Left cardiac atrium (tissue), 4 donors: ENCODE measurements at regions not wholly inside any gene's neighbourhood (a gene's known extent, or its start where the extent isn't known, plus 50 kb on each side); places are given as distances from the start of the nearest gene placed in this dataset.
"Not testable (repeated sequence)": the region's sequence is repeated elsewhere in the genome, so short reads cannot be mapped to it uniquely, and the experiment has no call there.

Experiments
- ATAC-seq, 2 donors: fragments of 200-7000 bp; cut with Tn5 transposase; one replicate each; pipeline ENCODE4 v1.9.1; 2020; ENCODE audit warnings: mild to moderate bottlenecking in 2 of 2, moderate library complexity in 2 of 2
- DNase-seq: peaks from one replicate; pipeline ENCODE4 v3.0.0-alpha.2; 2020
- intact Hi-C, 2 donors: fragments of 100-400 bp; cut with DNase I; formaldehyde crosslinking; loops; one replicate each; pipeline versions ENCODE4 v1.14.1 to v1.15.1; 2022 to 2023
- microRNA-seq, 2 donors: library from miRNA; unstranded; fragments of <30 nt; microRNA quantifications; one replicate each; pipeline ENCODE4 v1.2.0, GENCODE V29; 2020
- donor health status: DM: no; HTN: yes; CAD: no.
- donor health status: DM: no; HTN: yes; CAD: no; lungs with severe emphysema.
- donor health status: DM: yes; HTN: yes; CAD: no.
- donor health status: Dilated cardiomyopathy.

GRCh38 chr6:27188885-27189418 is 58.5 kb upstream of the PRSS16 start:
- peak; percentile 94 for ATAC-seq
- intact Hi-C loops: loop anchor here (5.0 to 10.0 kb wide), 4 partner anchors 286 to 706 kb away; partner anchors contain the start of gene ZNF184 (in 2 of the 2)
- DNase-seq: peak; percentile 70

- DNase-seq: no peak
- intact Hi-C loops: no loop called here
- ATAC-seq: no peak
Observed at GRCh38 chr6:27190126-27190525, 57.4 kb upstream of the PRSS16 start.

GRCh38 chr6:27194453-27194852 is 53.0 kb upstream of the PRSS16 start:
- DNase-seq, intact Hi-C loops, ATAC-seq: not testable (repeated sequence)

GRCh38 chr6:27195547-27195946 is 52.0 kb upstream of the PRSS16 start:
- ATAC-seq, intact Hi-C loops: not testable (repeated sequence)

More at GRCh38 chr6:27195547-27195946, 52.0 kb upstream of the PRSS16 start:
- not testable (repeated sequence) for DNase-seq

Small RNA genes in the stretch of these regions (microRNA-seq; reads per million reads assigned to microRNA genes)
- gene MIR3143: 0.60 to 1.1 reads per million in 2 donors
